HG02943 (cell line): ENCODE measurements at regions not wholly inside any gene's neighbourhood (a gene's known extent, or its start where the extent isn't known, plus 50 kb on each side); places are given as distances from the start of the nearest gene placed in this dataset.

Source experiments
- ATAC-seq: cut with Tn5 transposase; IDR thresholded peaks from one replicate; pipeline ENCODE4 v1.9.1; 2021; ENCODE audit warnings: mild to moderate bottlenecking, low read depth, moderate library complexity; ENCODE audit not compliant: unreplicated experiment

GRCh38 chr4:160143574-160143973 is 1040.7 kb downstream of the RAPGEF2 start:
- no peak for ATAC-seq

- ATAC-seq: no peak
Observed at GRCh38 chr4:160159457-160159856, 1056.6 kb downstream of the RAPGEF2 start.

- no peak for ATAC-seq
Observed at GRCh38 chr4:160161026-160161425, 1058.1 kb downstream of the RAPGEF2 start.

- no peak for ATAC-seq
Observed at GRCh38 chr4:160175064-160175643, 1072.3 kb downstream of the RAPGEF2 start.

- no peak for ATAC-seq
Observed at GRCh38 chr4:160180211-160180610, 1077.3 kb downstream of the RAPGEF2 start.

- no peak for ATAC-seq
Observed at GRCh38 chr4:160182727-160183126, 1079.8 kb downstream of the RAPGEF2 start.

GRCh38 chr4:160184884-160185283 is 1082.0 kb downstream of the RAPGEF2 start:
- no peak for ATAC-seq

- ATAC-seq: no peak
Observed at GRCh38 chr4:160193787-160194186, 1090.9 kb downstream of the RAPGEF2 start.

- no peak for ATAC-seq
Observed at GRCh38 chr4:160194716-160195115, 1091.8 kb downstream of the RAPGEF2 start.

- no peak for ATAC-seq
Observed at GRCh38 chr4:160202802-160203201, 1099.9 kb downstream of the RAPGEF2 start.

GRCh38 chr4:160212078-160212477 is 1109.2 kb downstream of the RAPGEF2 start:
- no peak for ATAC-seq

- no peak for ATAC-seq
Observed at GRCh38 chr4:160213366-160213765, 1110.5 kb downstream of the RAPGEF2 start.

GRCh38 chr4:160217352-160217751 is 1114.5 kb downstream of the RAPGEF2 start:
- no peak for ATAC-seq

GRCh38 chr4:160224049-160224448 is 1121.2 kb downstream of the RAPGEF2 start:
- no peak for ATAC-seq

- no peak for ATAC-seq
Observed at GRCh38 chr4:160233141-160233540, 1130.3 kb downstream of the RAPGEF2 start.

- ATAC-seq: no peak
Observed at GRCh38 chr4:160235285-160235684, 1132.4 kb downstream of the RAPGEF2 start.

GRCh38 chr4:160235771-160236170 is 1132.9 kb downstream of the RAPGEF2 start:
- no peak for ATAC-seq

- no peak for ATAC-seq
Observed at GRCh38 chr4:160238790-160239189, 1135.9 kb downstream of the RAPGEF2 start.

GRCh38 chr4:160247091-160247656 is 1144.3 kb downstream of the RAPGEF2 start:
- no peak for ATAC-seq

GRCh38 chr4:160251522-160252170 is 1148.8 kb downstream of the RAPGEF2 start:
- ATAC-seq: no peak

- ATAC-seq: no peak
Observed at GRCh38 chr4:160257318-160257717, 1154.4 kb downstream of the RAPGEF2 start.

GRCh38 chr4:160265014-160265413 is 1162.1 kb downstream of the RAPGEF2 start:
- no peak for ATAC-seq
